Osteocyte (in vitro differentiated cells): ENCODE measurements at regions not wholly inside any gene's neighbourhood (a gene's known extent, or its start where the extent isn't known, plus 50 kb on each side); places are given as distances from the start of the nearest gene placed in this dataset.

Experiments used
- DNase-seq: peaks from one replicate; pipeline ENCODE4 v3.0.0; 2021; ENCODE audit warnings: mixed read lengths; ENCODE audit not compliant: unreplicated experiment; ENCODE audit errors: extremely low spot score
- H3K27ac Mint-ChIP-seq: one replicate; pipeline ENCODE4 v1.8.0; 2021; ENCODE audit warnings: mild to moderate bottlenecking, mixed read lengths; ENCODE audit not compliant: unreplicated experiment
- H3K27me3 Mint-ChIP-seq: one replicate; pipeline ENCODE4 v1.8.0; 2021; ENCODE audit warnings: mixed read lengths; ENCODE audit not compliant: unreplicated experiment
- H3K36me3 Mint-ChIP-seq: one replicate; pipeline ENCODE4 v1.8.0; 2021; ENCODE audit warnings: mixed read lengths; ENCODE audit not compliant: unreplicated experiment
- H3K4me1 Mint-ChIP-seq: one replicate; pipeline ENCODE4 v1.8.0; 2021; ENCODE audit warnings: mixed read lengths; ENCODE audit not compliant: unreplicated experiment
- H3K4me3 Mint-ChIP-seq: one replicate; pipeline ENCODE4 v1.8.0; 2021; ENCODE audit warnings: mild to moderate bottlenecking, moderate library complexity, mixed read lengths; ENCODE audit not compliant: unreplicated experiment
- H3K9me3 Mint-ChIP-seq: one replicate; pipeline ENCODE4 v1.8.0; 2021; ENCODE audit warnings: mixed read lengths; ENCODE audit not compliant: unreplicated experiment
- TF ChIP-seq, protein P1 (sequence below): fragments of 200-600 bp; sonication (generic); IDR thresholded peaks from 2 replicates; pipeline ENCODE4 v1.5.0; 2021; ENCODE audit warnings: antibody characterized with exemption, mild to moderate bottlenecking, moderate library complexity

GRCh38 chr20:40325006-40325568 is 363.9 kb downstream of the MAFB start:
- H3K27ac Mint-ChIP-seq, result no peak overlapping the region
- H3K4me3 Mint-ChIP-seq, result no peak overlapping the region
- peaks cover 10% of the 10 kb centered on the region for H3K4me1 Mint-ChIP-seq
- no peak for DNase-seq
- H3K36me3 Mint-ChIP-seq, result no peaks in the 10 kb centered on the region
- no peaks in the 10 kb centered on the region for H3K9me3 Mint-ChIP-seq
- TF ChIP-seq, protein P1, sequence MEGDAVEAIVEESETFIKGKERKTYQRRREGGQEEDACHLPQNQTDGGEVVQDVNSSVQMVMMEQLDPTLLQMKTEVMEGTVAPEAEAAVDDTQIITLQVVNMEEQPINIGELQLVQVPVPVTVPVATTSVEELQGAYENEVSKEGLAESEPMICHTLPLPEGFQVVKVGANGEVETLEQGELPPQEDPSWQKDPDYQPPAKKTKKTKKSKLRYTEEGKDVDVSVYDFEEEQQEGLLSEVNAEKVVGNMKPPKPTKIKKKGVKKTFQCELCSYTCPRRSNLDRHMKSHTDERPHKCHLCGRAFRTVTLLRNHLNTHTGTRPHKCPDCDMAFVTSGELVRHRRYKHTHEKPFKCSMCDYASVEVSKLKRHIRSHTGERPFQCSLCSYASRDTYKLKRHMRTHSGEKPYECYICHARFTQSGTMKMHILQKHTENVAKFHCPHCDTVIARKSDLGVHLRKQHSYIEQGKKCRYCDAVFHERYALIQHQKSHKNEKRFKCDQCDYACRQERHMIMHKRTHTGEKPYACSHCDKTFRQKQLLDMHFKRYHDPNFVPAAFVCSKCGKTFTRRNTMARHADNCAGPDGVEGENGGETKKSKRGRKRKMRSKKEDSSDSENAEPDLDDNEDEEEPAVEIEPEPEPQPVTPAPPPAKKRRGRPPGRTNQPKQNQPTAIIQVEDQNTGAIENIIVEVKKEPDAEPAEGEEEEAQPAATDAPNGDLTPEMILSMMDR, result no peak
- H3K27me3 Mint-ChIP-seq, result peaks cover 10% of the 10 kb centered on the region

DNA sequence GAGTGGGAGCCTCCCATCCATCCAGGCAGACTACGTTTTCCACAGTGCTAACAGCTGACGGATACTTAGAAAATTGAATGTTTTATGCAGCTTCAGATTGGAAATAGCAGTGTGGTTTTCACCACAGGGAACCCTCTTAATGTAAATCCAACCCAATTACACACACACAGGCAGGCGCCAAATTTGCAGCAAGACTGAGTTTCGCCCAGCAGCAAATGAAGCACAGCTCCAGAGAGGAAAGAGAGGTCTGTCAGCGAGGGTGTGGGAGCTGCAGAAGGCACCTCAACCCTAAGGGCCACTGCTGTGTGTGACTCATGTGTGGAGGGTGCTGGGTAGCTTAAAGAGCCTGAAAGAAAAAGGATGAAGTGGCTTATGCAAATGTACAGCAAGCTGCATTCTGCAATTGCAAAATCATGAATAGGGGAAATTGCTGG is 365.7 kb downstream of the MAFB start:
- TF ChIP-seq, protein P1, result no peak
- Mint-ChIP-seq H3K4me1 (peaks cover 10% of the 10 kb centered on the region), H3K4me3 (no peak overlapping the region), H3K27ac (no peak overlapping the region), H3K36me3 (no peaks in the 10 kb centered on the region), H3K9me3 (no peaks in the 10 kb centered on the region), H3K27me3 (peaks cover 22% of the 10 kb centered on the region)
- no peak for DNase-seq

DNA sequence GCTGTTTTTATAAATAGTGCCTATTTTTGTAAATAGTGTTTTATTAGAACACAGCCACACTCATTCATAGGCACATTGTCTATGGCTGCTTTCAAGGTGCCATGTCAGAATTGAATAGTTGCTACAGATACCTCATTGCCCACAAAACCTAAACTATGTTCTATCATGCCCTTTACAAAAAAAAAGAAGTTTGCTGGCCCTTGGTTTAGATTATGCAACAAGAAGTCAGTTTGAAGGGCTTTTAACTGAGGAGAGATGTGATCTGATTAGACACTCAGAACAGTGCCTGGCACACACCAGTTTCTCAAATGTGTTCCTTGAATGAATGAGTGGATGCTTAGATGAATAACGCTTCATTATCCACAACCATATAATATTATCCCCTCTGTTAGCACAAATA is 366.1 kb downstream of the MAFB start:
- Mint-ChIP-seq H3K4me3 (no peak overlapping the region), H3K9me3 (no peaks in the 10 kb centered on the region), H3K4me1 (peaks cover 10% of the 10 kb centered on the region), H3K27ac (no peak overlapping the region), H3K27me3 (peaks cover 21% of the 10 kb centered on the region), H3K36me3 (no peaks in the 10 kb centered on the region)
- DNase-seq, result no peak
- TF ChIP-seq, protein P1, result no peak

DNA sequence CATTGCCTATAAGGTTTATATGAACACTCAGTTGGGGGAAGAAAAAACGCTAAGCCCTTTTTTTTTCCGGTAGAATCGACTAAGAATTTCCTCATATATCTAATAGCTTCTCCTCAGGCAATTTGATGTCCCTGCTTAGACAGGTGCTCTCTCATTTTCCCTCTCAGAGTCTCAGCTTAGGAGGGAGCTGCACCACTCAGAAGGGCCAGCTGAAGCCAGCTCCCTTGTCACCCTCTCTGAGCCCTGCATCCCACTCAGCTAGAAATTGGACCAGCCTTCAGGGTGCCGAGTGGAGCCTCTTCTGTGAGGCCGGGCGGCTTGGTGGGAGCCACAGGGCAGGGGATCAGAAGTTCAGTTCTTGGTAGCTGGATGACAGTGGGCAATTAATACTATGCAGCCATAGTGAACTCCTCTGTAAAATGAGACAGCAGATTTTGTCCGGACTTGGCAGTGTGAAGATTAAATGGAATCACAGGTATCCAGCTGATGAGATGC is 368.5 kb downstream of the MAFB start:
- no peak for DNase-seq
- Mint-ChIP-seq H3K27ac (no peak overlapping the region), H3K4me1 (peaks cover 8% of the 10 kb centered on the region), H3K27me3 (peaks cover 24% of the 10 kb centered on the region), H3K36me3 (no peaks in the 10 kb centered on the region), H3K4me3 (no peak overlapping the region), H3K9me3 (no peaks in the 10 kb centered on the region)
- TF ChIP-seq, protein P1, result no peak

GRCh38 chr20:40319741-40320516 is 369.1 kb downstream of the MAFB start:
- Mint-ChIP-seq H3K27ac (no peak overlapping the region), H3K4me3 (no peak overlapping the region), H3K4me1 (peaks cover 8% of the 10 kb centered on the region), H3K27me3 (peaks cover 24% of the 10 kb centered on the region), H3K9me3 (no peaks in the 10 kb centered on the region), H3K36me3 (no peaks in the 10 kb centered on the region)
- TF ChIP-seq, protein P1, result no peak
- no peak for DNase-seq
